ENCODE measurements at regions not wholly inside any gene's neighbourhood (a gene's known extent, or its start where the extent isn't known, plus 50 kb on each side); places are given as distances from the start of the nearest gene placed in this dataset.

GRCh38 chr14:51145246-51145645 lies 50.3 kb upstream of the TRIM9 start:
- no peak overlapping the region for H3K4me3 ChIP-seq (ENCODE audit: low read depth, low read length)
- TF ChIP-seq CTCF (IDR thresholded peaks at IDR 0.05; ENCODE audit: insufficient read depth, low read depth, low read length, missing control alignments): no peak
- DNase-seq (ENCODE audit: low read depth): no peak

GRCh38 chr14:51147183-51147582 lies 52.3 kb upstream of the TRIM9 start:
- no peak for TF ChIP-seq CTCF (IDR thresholded peaks at IDR 0.05; ENCODE audit: insufficient read depth, low read depth, low read length, missing control alignments)
- DNase-seq (ENCODE audit: low read depth): no peak

GRCh38 chr14:51155326-51155725 lies 60.4 kb upstream of the TRIM9 start:
- TF ChIP-seq CTCF (IDR thresholded peaks at IDR 0.05; ENCODE audit: insufficient read depth, low read depth, low read length, missing control alignments): no peak
- DNase-seq (ENCODE audit: low read depth): no peak
- no peak overlapping the region for H3K4me3 ChIP-seq (ENCODE audit: low read depth, low read length)

More at GRCh38 chr14:51147183-51147582, 52.3 kb upstream of the TRIM9 start:
- no peak overlapping the region for H3K4me3 ChIP-seq (ENCODE audit: low read depth, low read length)

GRCh38 chr14:51157012-51157411 lies 62.1 kb upstream of the TRIM9 start:
- no peak overlapping the region for H3K4me3 ChIP-seq (ENCODE audit: low read depth, low read length)
- DNase-seq (ENCODE audit: low read depth): peak; percentile 54
- TF ChIP-seq CTCF (IDR thresholded peaks at IDR 0.05; ENCODE audit: insufficient read depth, low read depth, low read length, missing control alignments): peak; percentile 57

- TF ChIP-seq CTCF (IDR thresholded peaks at IDR 0.05; ENCODE audit: insufficient read depth, low read depth, low read length, missing control alignments): no peak
- DNase-seq (ENCODE audit: low read depth): no peak
- no peak overlapping the region for H3K4me3 ChIP-seq (ENCODE audit: low read depth, low read length)
Measured at GRCh38 chr14:51160871-51161270, 66.0 kb upstream of the TRIM9 start.

GRCh38 chr14:51165415-51165814 lies 70.5 kb upstream of the TRIM9 start:
- DNase-seq (ENCODE audit: low read depth): no peak
- no peak overlapping the region for H3K4me3 ChIP-seq (ENCODE audit: low read depth, low read length)
- no peak for TF ChIP-seq CTCF (IDR thresholded peaks at IDR 0.05; ENCODE audit: insufficient read depth, low read depth, low read length, missing control alignments)

- no peak overlapping the region for H3K4me3 ChIP-seq (ENCODE audit: low read depth, low read length)
- no peak for TF ChIP-seq CTCF (IDR thresholded peaks at IDR 0.05; ENCODE audit: insufficient read depth, low read depth, low read length, missing control alignments)
- DNase-seq (ENCODE audit: low read depth): no peak
Measured at GRCh38 chr14:51167587-51168214, 72.3 kb upstream of the TMX1 start.

All from GM12865 (cell line).